ENCODE measurements at regions not wholly inside any gene's neighbourhood (a gene's known extent, or its start where the extent isn't known, plus 50 kb on each side); places are given as distances from the start of the nearest gene placed in this dataset.

GRCh38 chr10:108104551-108105156 is 940.1 kb upstream of the SORCS1 start:
- no peaks in the 10 kb centered on the region for H3F3A ChIP-seq (ENCODE audit: insufficient read depth, low read length, poor library complexity, severe bottlenecking)
- no peak overlapping the region for H3K4me2 ChIP-seq (ENCODE audit: low read length)
- TF ChIP-seq SMC3 (conservative IDR thresholded peaks at IDR 0.05; ENCODE audit: poor library complexity) = no peak
- no peak for TF ChIP-seq CTCF (IDR thresholded peaks at IDR 0.05; ENCODE audit: poor library complexity, severe bottlenecking)
- no peak for TF ChIP-seq POLR2AphosphoS5 (IDR thresholded peaks at IDR 0.05)
- no peak for TF ChIP-seq REST (IDR thresholded peaks at IDR 0.05; ENCODE audit: borderline replicate concordance)
- no peak for TF ChIP-seq MXI1 (conservative IDR thresholded peaks at IDR 0.05; ENCODE audit: poor library complexity, severe bottlenecking)
- no peak for TF ChIP-seq RAD21 (conservative IDR thresholded peaks at IDR 0.05)
- TF ChIP-seq EZH2 (IDR thresholded peaks at IDR 0.05; ENCODE audit: borderline replicate concordance, insufficient read depth, low read length, poor library complexity, severe bottlenecking) = no peak
- no peak overlapping the region for H3K4me3 ChIP-seq (ENCODE audit: low read length)
- no peaks in the 10 kb centered on the region for H3K9me2 ChIP-seq (ENCODE audit: insufficient read depth, low read length)
- H3K79me2 ChIP-seq (replicated peaks; ENCODE audit: insufficient read depth, low read length) = no peaks in the 10 kb centered on the region
- H4K20me1 ChIP-seq (ENCODE audit: insufficient read depth) = no peaks in the 10 kb centered on the region
- no peaks in the 10 kb centered on the region for H3K27me3 ChIP-seq (ENCODE audit: insufficient read depth, low read depth, low read length)
- no peaks in the 10 kb centered on the region for H3K9me3 ChIP-seq (ENCODE audit: low read length)
- no peaks in the 10 kb centered on the region for H3K36me3 ChIP-seq (ENCODE audit: insufficient read depth, low read length)
- H3K27ac ChIP-seq (ENCODE audit: low read length) = no peak overlapping the region
- H2AFZ ChIP-seq (ENCODE audit: low read depth, low read length) = no peak overlapping the region
- no peak overlapping the region for H3K9ac ChIP-seq (ENCODE audit: low read length)

GRCh38 chr10:108097258-108097657 is 932.8 kb upstream of the SORCS1 start:
- Histone ChIP-seq H3K27ac (ENCODE audit: low read length) (no peak overlapping the region), H3K9me3 (ENCODE audit: low read length) (no peaks in the 10 kb centered on the region), H4K20me1 (ENCODE audit: insufficient read depth) (no peaks in the 10 kb centered on the region), H2AFZ (ENCODE audit: low read depth, low read length) (no peak overlapping the region), H3K27me3 (ENCODE audit: insufficient read depth, low read depth, low read length) (no peaks in the 10 kb centered on the region), H3K9ac (ENCODE audit: low read length) (no peak overlapping the region), H3K4me2 (ENCODE audit: low read length) (no peak overlapping the region), H3K79me2 (replicated peaks; ENCODE audit: insufficient read depth, low read length) (no peaks in the 10 kb centered on the region), H3K4me3 (ENCODE audit: low read length) (no peak overlapping the region), H3K36me3 (ENCODE audit: insufficient read depth, low read length) (no peaks in the 10 kb centered on the region), H3F3A (ENCODE audit: insufficient read depth, low read length, poor library complexity, severe bottlenecking) (no peaks in the 10 kb centered on the region), H3K9me2 (ENCODE audit: insufficient read depth, low read length) (no peaks in the 10 kb centered on the region)
- TF ChIP-seq MXI1 (conservative IDR thresholded peaks at IDR 0.05; ENCODE audit: poor library complexity, severe bottlenecking) = no peak
- no peak for TF ChIP-seq CTCF (IDR thresholded peaks at IDR 0.05; ENCODE audit: poor library complexity, severe bottlenecking)
- TF ChIP-seq TAF1 (IDR thresholded peaks at IDR 0.05; ENCODE audit: low read depth) = no peak
- TF ChIP-seq REST (IDR thresholded peaks at IDR 0.05; ENCODE audit: borderline replicate concordance) = no peak
